DMS53 treated with DMSO at 0.1 percent for 48 hours (cell line): ENCODE measurements at regions not wholly inside any gene's neighbourhood (a gene's known extent, or its start where the extent isn't known, plus 50 kb on each side); places are given as distances from the start of the nearest gene placed in this dataset.

Source experiments
- DNase-seq: peaks from one replicate; lab custom pipeline; 2025; ENCODE audit not compliant: unreplicated experiment; lab: John Stamatoyannopoulos, UW

- DNase-seq: no peak
These were observed 135.3 kb upstream of the RPS23 start for GRCh38 chr5:82413302-82414040.

DNA sequence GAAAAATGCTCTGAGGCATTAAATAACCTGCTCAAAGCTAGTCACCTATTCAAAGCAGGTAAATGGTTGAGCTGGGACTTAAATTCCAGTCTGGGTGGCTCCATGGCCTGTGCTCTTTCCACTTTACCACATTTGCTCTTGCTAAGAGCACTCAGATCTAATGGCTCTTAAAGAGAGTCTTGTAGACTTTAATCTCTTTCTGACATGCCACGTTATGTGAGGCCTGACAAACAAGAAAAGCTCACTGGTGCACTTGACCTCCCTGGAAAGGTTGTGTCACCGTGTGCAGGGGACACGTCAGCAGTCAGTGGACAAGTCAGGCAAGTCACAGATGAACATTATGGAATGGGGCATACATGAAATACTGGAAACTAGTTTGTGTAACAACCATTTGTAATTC, 129.9 kb upstream of the RPS23 start:
- peak; percentile 68 for DNase-seq

GRCh38 chr5:82406205-82406773, 128.1 kb upstream of the RPS23 start:
- peak; percentile 44 for DNase-seq

DNA sequence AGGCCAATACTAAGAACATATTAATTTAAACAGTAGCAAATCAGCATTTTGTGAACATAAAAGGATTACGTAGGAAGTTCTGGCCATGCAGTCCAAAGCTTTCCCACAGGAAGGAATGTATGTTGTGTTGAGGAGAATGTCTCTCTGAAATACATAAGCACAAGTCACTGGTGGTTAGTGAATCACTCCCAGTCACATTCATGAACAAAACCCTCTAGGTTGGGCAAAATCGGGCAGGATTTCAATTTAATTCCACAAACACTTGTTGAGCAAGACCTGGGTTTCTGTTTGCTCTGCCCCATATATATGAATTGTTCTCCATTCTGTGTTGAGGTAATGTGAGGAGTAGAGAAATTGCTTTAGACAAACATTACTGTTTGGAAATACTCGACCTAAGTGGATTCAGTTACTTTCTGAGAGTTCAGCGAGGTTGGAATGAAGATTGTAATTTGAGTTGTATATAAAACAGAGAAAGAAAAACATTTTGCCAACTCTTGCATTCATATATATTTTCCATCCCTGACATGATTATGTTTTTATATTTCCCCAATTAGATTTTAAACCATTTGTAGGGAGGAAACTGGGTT, 127.6 kb upstream of the RPS23 start:
- DNase-seq: peak; percentile 79

DNA sequence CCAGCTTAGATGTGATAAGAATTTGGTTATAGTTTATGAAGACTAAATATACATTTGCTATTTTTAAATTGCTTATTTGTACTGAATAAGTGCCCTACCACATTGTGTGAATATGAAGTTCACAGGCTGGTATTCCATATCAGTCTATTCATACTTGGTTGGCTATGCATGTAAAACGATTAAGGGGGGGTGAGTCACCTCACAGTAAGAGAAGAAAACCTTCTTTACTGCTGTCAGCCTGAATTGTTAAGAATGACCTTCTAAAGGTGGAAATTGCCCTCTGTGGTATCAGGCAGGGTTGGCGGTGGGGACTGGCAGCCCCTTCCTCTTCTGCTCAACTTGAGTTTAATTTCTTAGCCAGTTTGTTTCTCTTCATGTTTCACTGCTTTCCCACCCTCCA, 127.0 kb upstream of the RPS23 start:
- DNase-seq: no peak

DNA sequence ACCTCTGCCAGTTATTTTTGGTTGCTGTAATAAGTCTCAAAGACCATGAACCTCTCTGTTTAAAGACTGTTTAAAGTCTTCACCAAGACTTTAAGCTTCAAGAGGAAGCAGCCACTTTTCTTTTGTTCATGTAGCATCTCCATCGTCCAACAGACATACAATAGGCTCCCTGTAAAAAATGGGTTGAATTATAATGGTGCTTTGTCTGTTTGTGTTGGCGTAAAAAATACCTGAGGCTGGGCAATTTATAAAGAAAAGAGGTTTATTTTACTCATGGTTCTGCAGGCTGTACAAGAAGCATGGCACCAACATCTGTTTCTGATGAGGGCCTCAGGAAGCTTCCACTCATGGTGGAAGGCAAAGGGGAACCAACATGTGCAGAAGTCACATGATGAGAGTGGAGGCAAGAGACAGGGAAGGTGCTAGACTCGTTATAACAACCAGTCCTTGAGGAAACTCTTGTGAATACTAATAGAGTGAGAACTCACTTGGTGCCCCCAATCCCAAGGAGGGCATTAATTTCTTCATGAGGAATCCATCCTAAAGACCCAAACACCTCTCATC, 126.3 kb upstream of the RPS23 start:
- no peak for DNase-seq

- DNase-seq: no peak
These were observed 125.6 kb upstream of the RPS23 start for GRCh38 chr5:82403724-82404123.

DNA sequence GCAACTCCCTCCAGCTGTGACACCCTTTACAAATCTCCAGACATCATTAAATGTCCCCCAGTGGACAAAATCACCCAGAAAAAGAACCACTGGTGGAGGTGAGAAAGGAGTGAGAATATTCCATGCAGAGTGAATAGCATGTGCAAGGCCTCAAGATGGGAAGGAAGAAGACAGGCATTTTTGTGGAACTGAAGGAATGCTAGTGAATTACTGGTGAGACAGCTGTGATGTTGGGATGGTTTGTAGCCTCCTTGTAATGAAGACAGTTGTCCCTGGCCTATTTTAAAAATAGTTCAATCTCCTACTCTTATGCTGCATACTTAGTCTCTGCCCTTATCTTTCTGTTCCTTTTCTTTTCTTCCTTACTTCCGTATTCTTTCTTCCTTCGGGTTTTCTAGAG, 124.9 kb upstream of the RPS23 start:
- DNase-seq: no peak

DNA sequence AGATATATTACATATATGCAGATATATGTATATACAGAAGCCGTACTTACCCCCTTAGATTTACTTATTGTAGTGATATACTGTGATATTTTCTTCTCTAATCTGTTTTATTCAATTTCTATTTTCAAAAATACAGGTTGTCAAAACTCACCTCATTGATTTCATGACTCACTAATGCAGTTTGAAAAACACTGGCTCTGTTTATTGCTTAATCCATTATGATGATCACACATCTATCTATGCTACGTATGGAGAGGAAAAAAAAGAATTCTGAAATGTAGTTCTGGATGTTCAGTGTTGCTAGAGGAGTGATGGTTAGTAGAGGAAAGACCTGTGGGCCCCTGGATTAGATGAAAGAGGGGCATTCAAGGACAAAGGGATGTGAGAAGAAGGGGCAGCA, 121.0 kb upstream of the RPS23 start:
- no peak for DNase-seq

DNA sequence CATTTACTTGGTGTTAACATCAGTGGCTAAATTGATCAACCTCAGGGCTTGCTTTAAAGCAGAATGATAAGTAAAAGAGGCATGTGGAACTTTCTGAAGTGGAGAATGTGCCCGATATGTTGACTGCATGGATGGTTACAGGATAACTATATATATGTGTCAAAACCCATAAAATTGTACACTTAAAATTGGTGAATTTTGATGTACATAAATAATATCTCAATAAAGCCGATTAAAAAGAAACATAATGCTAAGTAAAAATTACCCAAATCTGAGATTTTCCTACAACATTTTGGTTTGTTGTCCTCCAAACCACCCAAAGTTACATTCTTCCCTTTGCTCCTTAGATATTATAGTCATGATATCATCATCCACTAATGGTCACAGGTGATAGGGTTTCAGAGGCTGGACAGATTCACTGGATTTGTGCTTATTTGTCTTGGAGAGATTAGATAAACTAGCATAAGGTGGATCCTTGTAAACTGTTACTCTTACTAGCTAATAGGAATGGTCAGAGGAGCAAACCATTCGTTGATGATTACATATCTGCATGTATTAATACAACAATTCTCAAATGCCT, 119.7 kb upstream of the RPS23 start:
- no peak for DNase-seq

GRCh38 chr5:82396871-82397514, 118.8 kb upstream of the RPS23 start:
- DNase-seq: peak; percentile 89

DNA sequence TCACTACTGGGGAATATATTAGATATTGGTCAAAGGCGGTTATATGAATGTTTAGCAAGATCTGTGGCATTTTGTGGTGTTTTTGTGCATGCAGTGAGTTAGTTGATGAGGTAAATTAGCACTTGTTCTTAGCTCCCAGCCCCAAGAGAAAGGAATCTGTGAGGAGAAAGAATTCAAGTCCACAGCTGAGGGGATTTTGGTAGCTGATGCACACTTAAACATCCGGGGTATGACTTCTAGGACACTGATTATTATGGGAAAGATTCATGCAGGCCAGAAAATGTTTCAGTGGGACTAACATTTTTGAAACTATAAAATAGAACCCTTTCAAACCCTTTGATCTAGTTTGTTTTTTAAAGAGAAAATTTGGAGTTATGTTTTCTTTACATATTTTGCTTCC, 118.2 kb upstream of the RPS23 start:
- DNase-seq: no peak

DNA sequence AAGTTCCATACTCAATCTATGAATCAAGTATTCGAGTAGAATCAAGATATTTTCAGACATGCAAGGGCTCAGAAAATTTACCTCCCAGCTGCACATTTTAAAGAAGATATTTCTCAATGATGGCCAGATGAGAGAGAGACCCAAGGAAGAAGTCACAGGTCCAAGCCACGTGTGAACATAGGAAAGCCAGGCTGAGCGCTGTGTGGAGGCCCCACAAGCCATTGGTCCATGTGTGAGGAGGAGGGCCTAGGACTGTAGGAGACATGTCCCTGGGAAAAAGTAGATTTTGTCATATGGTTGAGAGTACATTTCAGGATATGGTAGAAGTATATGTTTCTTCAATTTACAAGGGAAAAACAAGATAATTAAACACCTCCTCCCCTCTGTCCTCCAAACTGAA, 115.8 kb upstream of the RPS23 start:
- DNase-seq: no peak

GRCh38 chr5:82390088-82390487, 111.9 kb upstream of the RPS23 start:
- DNase-seq: no peak

GRCh38 chr5:82389347-82389746, 111.2 kb upstream of the RPS23 start:
- no peak for DNase-seq

DNA sequence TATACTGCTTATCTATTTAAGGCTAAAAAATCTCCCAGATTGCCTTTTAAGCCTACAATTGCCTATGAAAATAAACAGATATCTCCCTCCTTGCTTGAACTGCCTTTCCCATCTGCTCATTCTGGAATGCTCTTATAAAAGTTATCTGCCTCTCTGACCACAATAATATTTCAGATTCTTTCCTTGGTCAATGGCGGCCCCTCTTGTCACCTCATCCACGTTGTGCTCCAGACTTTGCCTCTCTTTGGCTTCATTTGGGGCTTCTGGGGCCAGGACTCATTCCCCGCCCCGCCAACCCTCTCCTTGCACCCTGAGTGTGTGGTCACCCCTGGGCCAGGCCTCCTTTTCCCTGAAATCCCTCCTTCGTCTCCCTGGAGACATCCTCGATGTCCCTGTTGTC, 110.0 kb upstream of the RPS23 start:
- no peak for DNase-seq

DNA sequence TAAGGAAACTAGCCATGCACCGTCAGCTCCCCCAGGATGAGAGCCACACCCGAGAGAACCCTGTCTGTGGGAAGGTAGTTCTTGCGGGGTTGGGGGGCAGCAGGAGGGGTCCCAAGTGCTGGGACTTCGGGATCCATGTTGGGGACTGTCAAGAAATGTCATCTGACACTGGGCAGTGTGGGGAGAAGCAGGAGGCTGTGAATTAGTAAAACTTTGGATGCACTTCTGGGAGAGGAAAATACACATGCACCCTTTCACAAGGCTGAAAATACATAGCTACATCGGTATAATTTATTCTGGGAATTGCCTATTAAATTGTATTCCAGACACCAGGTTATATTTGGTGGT, 109.6 kb upstream of the RPS23 start:
- no peak for DNase-seq

DNA sequence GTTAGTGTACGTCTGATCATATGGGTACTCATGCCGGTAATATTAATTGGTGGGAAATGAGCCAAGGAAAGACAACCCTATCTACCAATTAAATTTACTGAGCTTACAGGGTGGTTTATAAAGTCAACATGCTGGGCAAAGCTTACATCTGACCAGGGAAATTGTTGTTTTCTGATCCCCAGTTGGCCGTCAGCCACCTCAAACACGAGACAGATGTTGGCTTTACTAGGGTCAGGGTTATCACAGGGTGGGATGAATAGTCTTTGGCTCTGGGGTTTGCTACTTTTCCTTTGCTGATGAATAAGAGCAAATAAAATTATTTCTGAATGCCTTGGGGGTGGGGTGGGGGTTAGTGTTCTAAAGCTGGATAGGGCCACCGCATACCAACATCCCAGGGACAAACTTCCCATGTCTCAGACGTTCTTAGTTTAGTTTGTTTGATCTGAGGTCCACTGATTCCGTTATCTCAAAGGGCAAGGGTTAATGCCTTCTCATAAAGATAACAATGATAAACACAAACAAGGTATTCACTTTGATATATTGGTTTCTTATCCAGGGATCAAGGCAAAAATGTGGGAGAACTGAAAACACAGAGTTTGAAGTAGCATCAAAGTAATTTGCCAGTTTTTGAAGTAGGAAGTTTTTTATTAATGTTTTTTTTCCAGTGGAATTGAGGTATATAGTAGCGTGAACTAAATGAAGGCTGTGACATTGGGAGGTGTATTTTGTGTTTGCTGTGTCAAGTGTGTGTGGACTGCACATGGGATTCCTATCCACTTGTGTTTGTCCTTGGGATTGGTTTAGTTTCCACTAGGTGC, 109.1 kb upstream of the RPS23 start:
- DNase-seq: peak; percentile 84

DNA sequence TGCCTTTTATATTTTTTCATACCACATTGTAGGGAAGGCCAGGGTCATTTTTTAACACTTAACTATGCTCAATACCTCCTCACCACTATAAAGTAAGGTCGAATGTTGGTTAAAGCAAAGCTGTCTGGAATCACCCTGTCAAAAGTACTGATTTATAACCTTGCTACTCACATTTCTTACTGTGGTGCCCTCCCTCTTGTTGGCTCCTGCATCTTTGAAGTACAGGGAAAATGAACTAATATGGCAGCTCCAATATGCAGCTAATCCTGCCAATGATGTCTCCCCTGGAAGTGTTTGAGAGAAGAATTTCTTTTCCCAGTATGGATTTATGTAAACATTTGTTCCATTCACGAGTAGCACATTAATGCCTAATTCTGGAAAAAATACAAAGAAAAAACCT, 108.4 kb upstream of the RPS23 start:
- no peak for DNase-seq

DNA sequence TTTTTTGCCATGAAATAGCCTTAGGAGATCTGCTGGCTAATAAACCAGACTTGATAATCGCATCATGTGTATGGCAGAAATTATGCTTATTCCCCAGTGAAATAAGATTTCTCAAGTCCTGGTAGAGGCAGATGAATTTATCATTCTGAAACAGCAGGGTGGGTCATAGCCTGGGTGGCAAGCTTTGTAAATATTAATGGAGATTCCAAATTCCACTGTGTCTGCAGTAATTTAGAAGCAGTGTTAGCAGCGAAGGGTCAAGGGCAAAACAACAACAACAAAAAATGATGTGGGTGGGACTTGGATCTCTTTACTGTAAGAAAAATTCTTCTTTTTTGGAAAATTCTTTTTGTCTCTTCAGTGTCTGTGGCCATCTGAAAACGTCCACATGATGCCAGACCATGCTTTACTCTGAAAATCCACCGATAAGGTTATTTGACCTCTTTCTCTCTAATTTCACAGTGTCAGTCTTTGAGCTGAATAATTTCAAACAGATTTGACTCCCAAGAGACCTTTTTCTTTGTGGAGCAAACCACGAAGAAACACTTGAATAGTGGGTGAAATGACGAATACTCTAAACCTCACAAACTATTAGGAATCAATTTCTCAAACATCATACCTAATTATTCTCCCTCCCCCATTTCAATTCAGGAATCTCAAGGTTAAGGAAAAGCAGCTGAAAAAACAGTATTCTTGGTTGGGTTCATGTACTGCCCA, 106.0 kb upstream of the RPS23 start:
- no peak for DNase-seq
